GM12872 (cell line): ENCODE measurements at regions not wholly inside any gene's neighbourhood (a gene's known extent, or its start where the extent isn't known, plus 50 kb on each side); places are given as distances from the start of the nearest gene placed in this dataset.
A peak's percentile ranks its signal among the peaks of the same experiment; 100 is the strongest.

Experiments
- TF ChIP-seq, protein P1 (sequence below): IDR thresholded peaks from 3 replicates; pipeline ENCODE4 v1.5.1; 2011; ENCODE audit warnings: low read depth, mild to moderate bottlenecking, low read length, moderate library complexity; ENCODE audit not compliant: insufficient read depth

DNA sequence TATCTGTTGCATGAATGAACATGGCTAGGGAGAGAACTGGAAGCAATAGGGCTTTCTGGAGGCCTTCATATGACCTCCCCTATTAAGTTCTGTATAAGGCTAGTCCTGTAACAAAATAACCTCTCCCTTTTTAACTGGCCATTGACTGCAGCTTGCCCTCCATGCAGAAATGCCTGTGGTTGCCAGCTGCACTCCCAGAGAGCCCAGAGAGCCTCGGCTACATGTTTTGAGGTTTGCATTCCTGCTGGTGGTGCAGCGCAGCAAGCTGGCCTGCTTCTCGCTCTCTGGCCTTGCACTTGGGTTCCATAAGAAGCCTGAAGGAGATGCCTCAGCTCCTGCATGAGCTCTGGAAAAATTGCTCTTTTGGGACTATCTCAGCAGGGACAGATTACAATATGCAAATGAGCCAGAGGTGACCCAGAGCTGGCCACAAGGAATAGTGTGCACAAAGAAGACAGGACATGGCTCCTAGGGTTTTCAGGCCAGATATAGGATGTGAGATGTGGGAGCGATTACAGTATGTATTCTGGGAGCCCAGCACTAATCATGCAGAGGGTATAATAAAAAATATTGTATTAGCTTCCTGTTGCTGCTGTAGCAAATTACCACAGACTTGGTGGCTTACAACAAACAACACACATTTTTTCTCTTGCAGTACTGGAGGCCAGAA is 186.7 kb downstream of the INSIG2 start:
- TF ChIP-seq, protein P1, sequence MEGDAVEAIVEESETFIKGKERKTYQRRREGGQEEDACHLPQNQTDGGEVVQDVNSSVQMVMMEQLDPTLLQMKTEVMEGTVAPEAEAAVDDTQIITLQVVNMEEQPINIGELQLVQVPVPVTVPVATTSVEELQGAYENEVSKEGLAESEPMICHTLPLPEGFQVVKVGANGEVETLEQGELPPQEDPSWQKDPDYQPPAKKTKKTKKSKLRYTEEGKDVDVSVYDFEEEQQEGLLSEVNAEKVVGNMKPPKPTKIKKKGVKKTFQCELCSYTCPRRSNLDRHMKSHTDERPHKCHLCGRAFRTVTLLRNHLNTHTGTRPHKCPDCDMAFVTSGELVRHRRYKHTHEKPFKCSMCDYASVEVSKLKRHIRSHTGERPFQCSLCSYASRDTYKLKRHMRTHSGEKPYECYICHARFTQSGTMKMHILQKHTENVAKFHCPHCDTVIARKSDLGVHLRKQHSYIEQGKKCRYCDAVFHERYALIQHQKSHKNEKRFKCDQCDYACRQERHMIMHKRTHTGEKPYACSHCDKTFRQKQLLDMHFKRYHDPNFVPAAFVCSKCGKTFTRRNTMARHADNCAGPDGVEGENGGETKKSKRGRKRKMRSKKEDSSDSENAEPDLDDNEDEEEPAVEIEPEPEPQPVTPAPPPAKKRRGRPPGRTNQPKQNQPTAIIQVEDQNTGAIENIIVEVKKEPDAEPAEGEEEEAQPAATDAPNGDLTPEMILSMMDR, result no peak

DNA sequence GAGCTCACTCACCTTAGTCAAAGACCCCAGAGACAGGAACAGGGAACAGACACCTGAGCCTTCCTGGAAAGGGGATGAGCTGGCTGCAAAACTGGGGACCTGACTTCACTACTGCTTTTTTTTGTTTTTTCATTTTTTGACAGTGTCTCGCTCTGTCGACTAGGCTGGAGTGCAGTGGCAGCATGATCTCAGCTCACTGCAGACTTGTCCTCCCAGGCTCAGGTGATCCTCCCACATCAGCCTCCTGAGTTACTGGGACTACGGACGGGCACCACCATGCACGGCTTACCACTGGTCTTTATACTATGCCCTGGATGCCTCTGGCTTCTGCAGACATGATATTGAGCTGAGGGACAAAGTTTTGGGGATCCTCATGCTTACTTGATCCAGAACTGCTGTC is 184.1 kb downstream of the INSIG2 start:
- TF ChIP-seq, protein P1, result no peak

DNA sequence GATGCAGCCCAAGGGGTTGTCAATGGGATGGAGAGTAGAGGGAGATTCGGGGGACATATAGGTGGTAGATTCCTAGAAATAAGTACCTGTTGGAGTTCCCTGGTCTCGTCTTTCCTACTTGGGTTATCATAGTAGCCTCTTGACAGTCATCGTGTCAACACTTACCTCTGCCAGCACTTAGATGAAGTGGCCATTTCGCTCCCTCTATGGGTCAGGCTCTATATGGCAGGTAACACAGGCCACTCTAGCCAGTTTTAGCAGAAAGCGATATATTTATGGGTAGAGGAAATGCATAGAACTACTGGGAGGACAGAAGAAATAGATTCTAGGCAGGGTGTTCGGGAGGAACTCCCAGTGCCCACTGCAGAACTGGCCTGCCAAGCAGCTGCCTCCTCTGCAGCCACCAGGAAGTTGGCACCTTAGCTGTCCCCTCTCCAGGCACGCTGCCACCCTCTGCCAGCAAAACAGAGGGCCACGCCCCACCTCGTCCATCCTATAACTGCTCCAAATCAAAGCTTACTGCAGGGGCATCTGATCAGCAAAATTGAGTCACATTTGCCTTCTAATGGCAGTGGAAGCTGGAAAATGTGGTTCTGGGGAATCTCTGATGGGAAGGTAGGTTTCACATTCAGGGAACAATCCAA is 181.3 kb downstream of the INSIG2 start:
- TF ChIP-seq, protein P1, result peak; percentile 44; the same call in 2 of the 3 replicates

DNA sequence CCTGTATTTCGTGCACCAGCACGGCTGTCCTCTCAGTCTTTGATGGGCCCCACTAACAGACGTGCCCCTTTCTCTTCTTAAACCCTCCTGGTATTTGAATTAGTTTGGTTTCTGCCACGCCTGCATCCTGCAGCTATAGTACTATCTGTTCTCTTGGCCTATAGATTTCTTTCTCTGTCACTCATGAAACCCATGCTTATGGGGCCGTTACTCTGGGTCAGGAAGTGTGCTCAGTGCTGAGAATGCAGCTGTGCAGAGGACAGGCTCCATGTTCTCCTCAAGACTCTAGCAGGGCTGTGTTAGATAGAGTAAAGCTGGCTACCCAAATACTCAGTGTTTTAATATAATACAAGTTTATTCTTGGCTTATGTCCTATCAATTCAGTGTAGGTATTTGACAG is 180.0 kb downstream of the INSIG2 start:
- TF ChIP-seq, protein P1, result no peak

DNA sequence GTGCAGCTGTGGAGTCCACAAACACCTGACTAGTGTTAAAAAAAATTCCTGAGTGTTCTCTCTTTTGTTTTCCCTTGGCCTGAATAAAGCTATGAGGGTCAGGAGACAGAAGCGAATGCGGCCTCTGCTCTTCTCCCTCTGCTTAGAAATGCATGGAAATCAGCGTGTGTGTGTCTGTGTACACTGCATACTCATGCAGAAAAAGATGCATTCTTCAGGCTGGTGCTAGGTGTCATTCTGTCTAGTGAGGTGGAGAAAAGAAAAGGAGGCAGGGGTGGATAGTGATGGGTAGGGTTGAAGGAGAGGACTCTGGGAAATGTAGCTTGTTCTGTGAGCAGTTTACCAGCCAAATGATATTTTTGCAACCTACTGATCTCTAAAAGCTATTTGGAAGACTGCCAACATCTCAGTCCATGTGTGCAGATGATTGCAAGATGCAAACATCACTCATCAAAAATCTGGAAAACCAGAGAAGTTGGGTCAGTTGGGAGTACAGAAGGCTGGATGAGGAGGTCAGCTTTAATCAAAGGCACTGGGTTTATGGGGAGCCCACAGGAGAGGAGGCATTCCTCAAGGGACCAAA is 177.7 kb downstream of the INSIG2 start:
- TF ChIP-seq, protein P1, result no peak

DNA sequence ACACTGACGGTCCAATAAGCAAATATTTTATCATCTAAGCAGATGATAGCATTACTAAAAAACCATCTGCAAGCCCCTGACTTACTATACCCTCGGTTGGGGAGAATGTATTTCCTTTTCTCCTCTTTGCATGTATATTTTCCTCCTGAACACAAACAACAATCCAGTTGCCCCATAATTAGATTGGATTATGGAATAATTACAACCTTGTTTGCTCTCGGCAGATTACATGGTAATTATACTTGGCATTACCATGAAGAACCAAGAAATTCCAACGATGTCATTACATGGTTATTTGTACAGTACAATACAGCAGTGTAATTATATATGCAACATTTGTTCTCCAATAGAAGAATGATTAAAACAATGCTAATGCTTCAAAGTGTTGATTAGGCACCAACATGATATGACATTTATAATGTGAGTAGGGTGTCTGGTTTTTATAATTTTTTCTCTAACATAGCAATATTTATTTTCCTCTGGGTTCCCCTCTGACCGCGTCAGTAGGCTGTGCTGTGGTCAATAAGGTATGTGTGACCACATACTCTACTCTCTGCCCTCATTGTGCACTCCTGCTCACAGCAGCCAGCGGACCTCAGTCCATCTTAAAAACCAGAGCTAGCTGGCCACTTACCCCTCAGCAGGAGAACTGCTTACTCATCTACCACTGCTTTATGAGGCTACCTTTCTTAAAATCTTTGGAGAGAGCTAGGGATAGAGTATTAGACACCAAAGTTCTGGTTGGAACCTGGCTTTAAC is 176.1 kb downstream of the INSIG2 start:
- TF ChIP-seq, protein P1, result no peak

DNA sequence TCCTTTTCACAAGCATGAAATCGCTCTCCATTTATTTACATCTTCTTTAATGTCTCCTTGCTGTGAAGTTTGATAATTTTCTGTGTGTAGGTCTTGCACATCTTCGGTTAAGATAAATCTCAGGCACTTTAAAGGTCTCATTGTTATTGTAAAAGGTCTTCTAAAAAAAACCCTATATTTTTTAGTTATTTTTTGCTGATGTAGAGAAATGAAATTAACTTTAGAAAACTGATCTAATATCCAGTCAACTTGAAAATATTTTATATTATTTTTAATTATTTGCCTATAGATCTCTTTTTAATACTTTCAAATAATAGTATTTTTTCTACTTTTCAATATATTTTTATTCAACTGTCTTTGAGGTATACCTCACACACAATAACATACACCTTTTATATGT is 169.4 kb downstream of the INSIG2 start:
- TF ChIP-seq, protein P1, result no peak
